Activated CD4-positive, CD25-positive, alpha-beta regulatory T cell treated with anti-CD3 and anti-CD28 coated beads, Interleukin-2, amount 50 U/mL, for 72 hours (primary cell): ENCODE measurements at regions not wholly inside any gene's neighbourhood (a gene's known extent, or its start where the extent isn't known, plus 50 kb on each side); places are given as distances from the start of the nearest gene placed in this dataset.

Experiments
- DNase-seq: peaks from one replicate; pipeline ENCODE4 v3.0.0; 2021

- no peak for DNase-seq
Observed at GRCh38 chr10:47053081-47053798, 142.0 kb downstream of the PTPN20 start.

- no peak for DNase-seq
Observed at GRCh38 chr10:47054974-47055373, 143.7 kb downstream of the PTPN20 start.

GRCh38 chr10:47055386-47056246 is 144.4 kb downstream of the PTPN20 start:
- no peak for DNase-seq

GRCh38 chr10:47056247-47056510 is 145.0 kb downstream of the PTPN20 start:
- DNase-seq, result no peak

- no peak for DNase-seq
Observed at GRCh38 chr10:47057471-47057870, 146.2 kb downstream of the PTPN20 start.

GRCh38 chr10:47058032-47058702 is 146.9 kb downstream of the PTPN20 start:
- no peak for DNase-seq

GRCh38 chr10:47058961-47059391 is 147.7 kb downstream of the PTPN20 start:
- no peak for DNase-seq

GRCh38 chr10:47059606-47060311 is 148.5 kb downstream of the PTPN20 start:
- no peak for DNase-seq

GRCh38 chr10:47060356-47060755 is 149.1 kb downstream of the PTPN20 start:
- DNase-seq, result no peak

GRCh38 chr10:47060993-47061500 is 149.8 kb downstream of the PTPN20 start:
- DNase-seq, result no peak

- DNase-seq, result no peak
Observed at GRCh38 chr10:47061776-47062175, 150.5 kb downstream of the PTPN20 start.

GRCh38 chr10:47062441-47063200 is 151.4 kb downstream of the PTPN20 start:
- no peak for DNase-seq

GRCh38 chr10:47063858-47064257 is 152.6 kb downstream of the PTPN20 start:
- DNase-seq, result no peak

GRCh38 chr10:47065903-47066302 is 154.7 kb downstream of the PTPN20 start:
- no peak for DNase-seq

GRCh38 chr10:47067949-47068940 is 157.0 kb downstream of the PTPN20 start:
- no peak for DNase-seq

- DNase-seq, result no peak
Observed at GRCh38 chr10:47070541-47070940, 159.3 kb downstream of the PTPN20 start.

- DNase-seq, result no peak
Observed at GRCh38 chr10:47071891-47072290, 160.7 kb downstream of the PTPN20 start.

GRCh38 chr10:47073967-47074366 is 162.7 kb downstream of the PTPN20 start:
- no peak for DNase-seq

- DNase-seq, result no peak
Observed at GRCh38 chr10:47076949-47077361, 165.7 kb downstream of the PTPN20 start.

GRCh38 chr10:47077386-47077785 is 166.2 kb downstream of the PTPN20 start:
- no peak for DNase-seq

- DNase-seq, result no peak
Observed at GRCh38 chr10:47077941-47078340, 166.7 kb downstream of the PTPN20 start.
